Activated CD4-positive, alpha-beta T cell treated with anti-CD3 and anti-CD28 coated beads, Interleukin-2, amount 50 U/mL, for 16 hours (primary cell): ENCODE measurements at regions not wholly inside any gene's neighbourhood (a gene's known extent, or its start where the extent isn't known, plus 50 kb on each side); places are given as distances from the start of the nearest gene placed in this dataset.
A peak's percentile ranks its signal among the peaks of the same experiment; 100 is the strongest.
"Not testable (repeated sequence)": the region's sequence is repeated elsewhere in the genome, so short reads cannot be mapped to it uniquely, and the experiment has no call there.

Experiments used
- DNase-seq: peaks from one replicate; pipeline ENCODE4 v3.0.0-alpha.2; 2020

DNA sequence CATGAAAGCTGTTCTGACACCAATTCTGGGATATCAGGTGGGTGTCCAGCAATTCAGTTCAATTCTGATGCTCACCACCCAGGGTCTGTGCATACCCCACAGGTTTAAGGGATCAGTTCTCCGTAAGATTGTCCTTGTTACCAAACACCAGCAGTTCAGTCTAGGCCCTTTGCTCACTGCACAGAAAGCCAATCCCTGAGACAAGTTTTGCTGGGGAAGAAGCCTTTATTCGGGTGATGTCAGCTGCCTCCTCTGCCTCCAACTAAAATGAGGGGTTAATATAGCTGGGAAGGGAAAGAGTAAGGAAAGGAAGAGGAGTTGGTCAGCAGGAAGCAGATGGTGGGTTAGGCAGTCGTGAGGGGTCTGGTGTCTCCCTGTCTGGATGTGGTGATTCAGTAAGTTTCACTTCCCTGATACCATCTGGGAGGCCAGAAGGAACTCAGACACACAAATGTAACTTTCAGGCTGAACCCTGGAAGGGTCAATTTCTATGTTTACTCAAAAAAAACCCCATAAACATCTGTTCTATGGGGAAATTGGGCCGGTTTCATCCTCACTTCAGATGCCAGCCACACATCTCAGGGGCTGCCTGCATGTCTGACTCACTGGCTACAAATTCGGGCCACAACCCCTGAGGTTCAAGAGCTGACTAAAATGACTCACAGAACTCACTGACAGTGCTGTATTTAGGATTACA lies 83.3 kb upstream of the PGBD5 start:
- DNase-seq = no peak

DNA sequence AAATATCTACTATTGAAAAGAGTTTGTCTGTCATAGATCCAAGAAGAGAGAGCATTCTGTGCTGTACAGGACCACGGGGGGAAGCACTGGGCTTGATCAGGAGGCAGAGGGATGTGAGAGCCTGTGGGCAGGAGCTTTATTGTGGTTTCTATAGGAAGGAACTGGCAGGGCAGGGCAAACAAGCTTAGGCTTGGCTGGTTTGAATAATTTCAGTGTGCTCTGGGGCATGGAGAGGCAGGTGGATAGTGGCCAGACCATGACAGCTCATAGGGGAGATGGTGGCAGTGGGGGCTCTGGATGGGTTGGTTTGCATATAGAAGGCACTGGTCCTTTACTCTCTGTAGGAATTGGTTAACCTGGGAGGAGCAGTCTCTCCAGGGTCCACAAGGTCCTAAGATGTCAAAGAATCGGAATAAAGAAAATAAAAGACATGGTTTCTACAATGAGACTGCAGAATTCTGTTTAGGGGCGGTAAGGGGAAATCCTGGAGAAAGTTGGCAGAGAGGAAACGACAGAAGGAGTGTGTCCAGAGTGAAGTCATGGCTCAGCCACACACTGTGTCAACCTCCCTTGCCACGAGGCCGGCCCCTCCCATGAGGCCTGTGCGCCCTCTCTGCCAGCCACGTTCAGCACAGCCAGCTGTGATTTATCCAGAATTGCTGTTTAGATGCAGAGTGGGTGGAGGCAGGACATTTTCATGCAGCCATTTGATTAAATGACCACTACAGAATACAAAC lies 81.7 kb upstream of the PGBD5 start:
- no peak for DNase-seq

DNA sequence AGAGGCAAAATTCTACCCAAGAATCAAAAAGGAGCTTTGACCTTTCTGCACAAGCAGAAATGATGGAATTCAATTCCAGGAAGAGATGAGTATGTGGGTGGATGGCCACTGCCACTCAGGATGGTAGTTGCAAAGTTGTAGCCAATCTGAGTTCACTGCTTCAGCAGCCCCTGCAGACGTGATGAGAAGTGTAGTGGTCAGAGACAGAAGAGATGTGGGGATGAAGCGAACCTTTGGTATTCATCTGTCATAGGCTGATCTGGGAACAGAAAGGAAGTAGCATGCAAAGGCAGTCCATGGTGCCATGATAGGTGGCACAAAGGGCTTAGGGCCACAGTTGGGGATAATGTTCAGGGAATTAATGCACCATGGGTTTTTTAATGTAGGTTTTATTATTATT lies 81.1 kb upstream of the PGBD5 start:
- no peak for DNase-seq

DNA sequence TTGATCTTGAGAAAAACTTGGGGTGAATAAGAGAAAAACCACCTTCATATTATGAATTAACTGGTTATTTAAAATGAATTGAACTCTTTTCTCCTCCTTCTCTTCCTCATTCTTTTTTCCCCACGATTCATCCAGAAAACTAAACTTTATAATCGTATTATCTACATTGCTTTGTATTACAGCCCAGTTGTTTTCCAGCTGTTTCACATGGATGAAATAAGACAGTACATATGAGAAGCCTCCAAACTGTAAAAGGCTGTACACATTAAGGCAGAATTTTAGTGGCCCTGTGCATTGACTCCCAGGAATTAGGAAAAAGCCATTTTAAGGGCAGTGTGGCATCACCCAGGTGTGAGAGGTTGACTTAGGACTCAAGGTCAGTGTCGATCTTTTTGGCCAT lies 80.3 kb upstream of the PGBD5 start:
- no peak for DNase-seq

GRCh38 chr1:230504310-230504709 lies 78.2 kb upstream of the PGBD5 start:
- no peak for DNase-seq

DNA sequence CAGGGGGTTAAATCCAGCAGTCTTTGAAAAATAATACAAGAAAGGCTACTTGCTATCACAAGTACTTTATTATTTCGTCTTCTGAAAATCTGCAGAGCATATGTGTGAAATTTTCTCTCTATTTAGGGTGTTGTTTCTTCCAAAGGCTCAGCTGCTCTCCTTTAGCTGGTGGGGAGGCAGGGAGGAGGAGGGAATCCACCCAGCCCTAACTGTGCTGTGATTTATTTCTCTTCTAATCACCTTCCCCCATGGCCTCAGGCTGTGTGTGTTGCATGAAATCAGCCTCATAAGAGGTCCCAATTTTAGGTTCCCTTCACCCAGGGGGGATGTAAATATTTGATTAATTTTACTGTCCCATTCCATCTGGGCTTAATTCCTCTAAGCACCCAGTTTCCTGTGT lies 77.6 kb upstream of the PGBD5 start:
- no peak for DNase-seq

GRCh38 chr1:230502996-230503395 lies 76.9 kb upstream of the PGBD5 start:
- DNase-seq = no peak

- no peak for DNase-seq
Measured at GRCh38 chr1:230502306-230502705, 76.2 kb upstream of the PGBD5 start.

DNA sequence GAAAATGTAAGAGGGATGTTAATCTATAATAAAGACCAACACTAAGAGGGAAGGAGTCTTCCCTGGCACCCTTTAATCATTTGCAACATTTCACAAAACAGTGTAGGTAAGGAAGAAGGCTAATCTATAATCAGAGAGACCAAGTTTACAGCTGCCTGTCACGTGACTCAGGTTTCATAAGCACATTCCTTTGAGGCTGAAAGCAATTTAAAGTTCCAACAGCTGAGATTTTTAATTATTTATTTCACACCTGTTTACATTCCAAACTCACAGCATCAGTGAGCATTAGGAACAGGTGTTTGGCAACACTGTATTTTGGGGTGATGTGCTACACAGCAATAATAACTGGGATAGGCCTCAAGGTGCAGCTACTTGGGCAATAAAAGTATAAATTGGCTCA lies 75.7 kb upstream of the PGBD5 start:
- no peak for DNase-seq

- DNase-seq = no peak
Measured at GRCh38 chr1:230501242-230501641, 75.1 kb upstream of the PGBD5 start.

GRCh38 chr1:230500063-230500462 lies 73.9 kb upstream of the PGBD5 start:
- DNase-seq = no peak

GRCh38 chr1:230499496-230499895 lies 73.4 kb upstream of the PGBD5 start:
- DNase-seq = no peak

DNA sequence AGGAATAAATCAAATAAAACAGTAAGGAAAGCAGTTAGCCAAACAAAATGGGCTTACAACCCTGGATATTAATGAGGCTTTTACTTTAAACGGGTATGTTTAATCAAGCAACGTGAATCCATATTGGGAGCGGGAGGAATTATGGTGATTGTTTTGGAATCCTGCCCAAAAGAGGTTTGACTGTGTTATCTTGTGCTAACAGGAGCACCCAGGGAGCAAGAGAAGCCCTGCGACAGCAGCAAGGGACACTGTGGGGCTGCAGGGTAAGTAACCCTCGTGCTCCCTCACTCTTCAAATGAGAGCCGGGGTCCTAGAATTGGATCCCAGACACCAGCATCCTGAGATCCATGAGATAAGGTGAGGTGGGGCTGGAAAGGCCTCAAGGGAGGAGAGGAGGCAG lies 72.6 kb upstream of the PGBD5 start:
- DNase-seq = no peak

DNA sequence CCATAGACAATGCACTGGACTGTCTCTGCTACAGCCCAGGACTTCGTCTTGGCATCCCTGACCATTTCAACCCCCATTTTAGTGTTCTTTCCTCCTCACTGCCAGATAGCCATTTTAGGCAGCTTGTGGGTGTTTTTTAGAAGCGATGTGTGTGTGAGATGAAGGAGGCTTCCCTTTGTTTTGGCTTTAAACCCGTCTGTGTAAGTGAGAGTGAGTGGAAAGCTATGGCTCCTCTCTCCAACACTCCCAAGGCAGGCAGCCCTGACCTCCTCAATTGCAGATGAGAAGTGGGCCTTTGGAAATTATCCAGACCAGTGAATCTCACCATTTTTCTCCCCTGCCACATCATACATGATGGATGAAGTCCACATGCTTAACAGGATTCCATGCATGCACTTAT lies 70.3 kb upstream of the PGBD5 start:
- no peak for DNase-seq

DNA sequence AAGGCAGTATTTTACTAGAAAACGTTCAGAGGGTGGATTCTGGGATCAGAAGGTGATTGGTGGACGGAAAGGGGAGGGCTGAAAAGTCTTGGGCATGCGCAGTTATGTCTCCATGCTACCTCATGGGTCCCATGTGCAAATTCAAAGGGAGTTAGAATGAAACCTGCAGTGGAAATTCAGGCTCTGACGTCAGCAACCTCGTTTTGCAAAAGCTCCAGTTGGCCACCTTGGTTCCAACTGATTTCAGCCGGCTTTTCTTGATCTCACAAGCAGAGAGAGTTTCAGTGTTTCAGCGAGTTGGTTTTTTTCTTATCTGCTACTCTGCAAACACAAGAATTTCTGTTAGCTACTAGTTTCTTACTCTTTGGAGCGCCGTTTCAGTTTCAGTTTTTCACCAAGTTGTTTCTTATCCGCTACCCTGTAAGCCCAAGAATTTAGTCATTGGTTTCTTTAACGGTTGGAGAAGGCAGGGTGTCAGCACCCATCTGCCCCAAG lies 69.8 kb upstream of the PGBD5 start:
- peak; percentile 58 for DNase-seq

GRCh38 chr1:230495076-230495475 lies 68.9 kb upstream of the PGBD5 start:
- DNase-seq = no peak

GRCh38 chr1:230494514-230494913 lies 68.4 kb upstream of the PGBD5 start:
- DNase-seq = no peak

DNA sequence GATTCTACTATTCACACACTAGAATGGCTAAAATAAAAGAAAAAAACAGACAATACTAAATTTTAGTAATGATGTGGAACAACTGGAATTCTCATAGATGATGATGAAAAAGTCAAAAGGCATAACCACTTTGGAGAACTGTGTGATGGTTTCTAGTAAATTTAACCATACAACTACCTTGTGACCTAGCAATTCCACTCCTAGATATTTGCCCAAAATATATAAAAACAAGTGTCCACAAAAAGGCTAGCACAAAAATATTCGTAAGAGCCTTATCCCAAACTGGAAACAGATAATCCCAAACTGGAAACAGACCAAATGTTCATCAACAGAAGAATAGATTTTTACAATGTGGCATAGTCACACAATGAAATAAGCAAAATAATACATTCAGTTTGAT lies 67.9 kb upstream of the PGBD5 start:
- no peak for DNase-seq

DNA sequence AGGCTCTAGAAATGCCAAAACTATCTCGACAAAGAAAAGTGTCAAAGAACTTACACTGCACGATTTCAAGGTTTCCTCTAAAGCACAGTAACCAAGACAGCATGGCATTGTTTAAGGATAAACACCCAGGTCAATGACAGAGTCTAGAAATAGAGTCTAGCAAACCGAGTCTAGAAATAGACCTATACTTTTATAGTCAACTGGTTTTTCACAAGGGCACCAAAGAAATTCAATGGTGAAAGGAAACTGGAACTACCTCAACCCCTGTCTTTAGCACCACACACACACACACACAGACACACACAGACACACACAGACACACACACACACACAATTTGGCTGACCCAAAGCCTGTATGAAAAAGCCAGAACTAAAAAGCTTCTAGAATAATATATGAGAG lies 67.1 kb upstream of the PGBD5 start:
- DNase-seq = no peak

DNA sequence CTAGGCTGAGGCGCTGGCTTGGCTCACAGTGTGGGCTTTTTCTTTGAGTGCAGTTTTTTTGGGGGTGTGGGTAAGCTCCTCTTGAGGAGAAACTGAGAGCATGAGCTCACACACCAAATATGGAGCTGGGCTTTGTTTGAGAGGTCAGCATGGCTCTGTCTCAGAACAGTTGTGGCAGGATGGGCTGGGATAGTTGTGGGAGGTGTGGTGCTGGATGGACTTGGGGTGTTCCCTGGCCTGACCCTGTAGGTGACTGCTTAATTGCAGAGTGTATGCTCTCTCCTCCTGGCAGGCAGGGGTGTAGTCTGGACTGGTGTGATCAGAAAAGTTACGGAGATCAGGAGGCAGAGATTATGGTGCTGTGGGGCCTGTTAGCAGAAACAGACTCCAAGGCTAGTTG lies 64.3 kb upstream of the PGBD5 start:
- no peak for DNase-seq

DNA sequence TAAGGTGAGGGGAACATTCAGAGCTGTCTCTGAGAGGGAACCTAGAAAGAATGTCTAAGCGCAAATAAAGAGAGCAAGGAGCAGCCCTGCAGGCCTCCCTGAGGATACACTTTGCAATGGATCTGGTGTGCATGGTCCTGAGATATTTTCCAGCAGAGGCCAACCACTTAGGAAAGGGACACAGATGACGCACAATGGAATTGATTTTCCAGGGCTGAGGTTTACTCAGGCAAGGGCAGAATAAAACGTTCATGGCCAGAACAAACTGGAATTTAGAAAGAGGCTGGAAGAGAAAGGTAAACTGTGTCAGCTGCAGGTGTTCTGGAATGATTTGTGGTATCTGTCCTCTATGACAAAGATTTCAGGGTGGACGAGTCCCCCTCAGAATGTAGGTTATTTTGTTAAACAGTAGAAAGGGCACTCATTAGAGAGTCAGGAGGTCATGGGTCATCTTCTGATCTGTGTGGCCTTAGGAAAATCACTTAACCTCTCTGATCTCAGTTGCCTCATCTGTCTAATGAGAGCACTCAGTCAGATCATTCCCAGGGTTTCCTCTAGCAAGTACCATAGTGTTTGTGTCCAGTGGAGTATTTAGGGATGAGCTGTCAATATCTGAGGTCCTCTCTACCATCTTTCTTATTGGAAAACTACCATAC lies 61.8 kb upstream of the PGBD5 start:
- DNase-seq = no peak

DNA sequence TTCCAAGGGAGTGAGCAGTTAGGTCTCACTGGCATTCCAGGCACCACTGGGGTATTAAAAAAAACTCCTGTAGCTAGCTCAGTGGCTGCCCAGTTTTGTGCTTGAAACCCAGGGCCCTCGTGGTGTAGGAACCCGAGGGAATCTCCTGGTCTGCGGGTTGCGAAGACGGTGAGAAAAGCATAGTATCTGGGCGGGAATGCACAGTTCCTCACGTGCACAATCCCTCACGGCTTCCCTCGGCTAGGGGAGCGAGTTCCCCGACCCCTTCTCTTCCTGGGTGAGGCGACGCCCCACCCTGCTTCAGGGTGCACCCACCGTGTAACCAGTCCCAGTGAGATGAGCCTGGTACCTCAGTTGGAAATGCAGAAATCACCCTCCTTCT lies 50.5 kb upstream of the PGBD5 start:
- DNase-seq = no peak

DNA sequence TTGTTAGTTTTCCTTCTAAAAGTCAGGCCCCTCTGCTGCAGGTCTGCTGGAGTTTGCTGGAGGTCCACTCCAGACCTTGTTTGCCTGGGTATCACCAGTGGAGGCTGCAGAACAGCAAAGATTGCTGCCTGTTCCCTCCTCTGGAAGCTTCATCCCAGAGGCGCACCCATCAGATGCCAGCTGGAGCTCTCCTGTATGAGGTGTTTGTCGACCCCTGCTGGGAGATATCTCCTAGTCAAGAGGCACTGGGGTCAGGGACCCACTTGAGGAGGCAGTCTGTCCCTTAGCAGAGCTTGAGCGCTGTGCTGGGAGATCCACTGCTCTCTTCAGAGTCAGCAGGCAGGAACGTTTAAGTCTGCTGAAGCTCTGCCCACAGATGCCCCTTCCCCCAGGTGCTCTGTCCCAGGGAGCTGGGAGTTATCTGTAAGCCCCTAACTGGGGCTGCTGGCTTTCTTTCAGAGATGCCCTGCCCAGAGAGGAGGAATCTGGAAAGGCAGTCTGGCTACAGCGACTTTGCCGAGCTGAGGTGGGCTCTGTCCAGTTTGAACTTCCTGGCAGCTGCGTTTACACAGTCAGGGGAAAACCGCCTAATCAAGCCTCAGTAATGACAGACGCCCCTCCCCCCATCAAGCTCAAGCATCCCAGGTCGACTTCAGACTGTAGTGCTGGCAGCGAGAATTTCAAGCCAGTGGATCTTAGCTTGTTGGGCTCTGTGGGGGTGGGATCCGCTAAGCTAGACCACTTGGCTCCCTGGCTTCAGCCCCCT lies 49.9 kb upstream of the PGBD5 start:
- DNase-seq = not testable (repeated sequence)
